OCI-LY3 (cell line): ENCODE measurements at regions not wholly inside any gene's neighbourhood (a gene's known extent, or its start where the extent isn't known, plus 50 kb on each side); places are given as distances from the start of the nearest gene placed in this dataset.

Experiments used
- EZH2phosphoT487 ChIP-seq: fragments of 200-600 bp; shearing (Covaris generic); IDR thresholded peaks from 2 replicates; pipeline ENCODE4 v1.6.1; 2018; ENCODE audit warnings: antibody characterized with exemption, mixed run types, low read depth
- TF ChIP-seq, protein P1 (sequence below): fragments of 200-600, 300-600 bp; sonication (generic); IDR thresholded peaks from 2 replicates; pipeline ENCODE4 v1.5.1; 2014; ENCODE audit warnings: antibody characterized with exemption, low read length, low read depth

DNA sequence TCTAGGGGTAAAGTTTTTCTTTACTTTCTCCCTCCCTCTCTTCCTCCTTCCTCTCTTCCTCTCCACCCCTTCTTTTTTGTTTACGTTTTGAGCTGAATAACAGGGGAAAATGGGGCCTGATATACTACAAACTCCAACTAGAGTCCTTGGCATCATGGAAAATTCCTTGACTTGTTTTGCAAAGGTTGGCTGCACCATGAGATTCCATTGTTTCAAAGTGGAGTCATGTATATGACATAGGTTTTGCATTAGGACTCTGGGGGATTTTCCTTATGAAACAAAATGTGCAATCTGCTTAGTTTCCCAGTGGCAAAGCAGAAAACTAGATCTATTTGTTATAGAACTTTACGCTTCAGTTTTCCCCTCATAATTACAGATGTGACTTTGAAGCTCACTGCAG lies 233.5 kb upstream of the PGRMC2 start:
- TF ChIP-seq, protein P1, sequence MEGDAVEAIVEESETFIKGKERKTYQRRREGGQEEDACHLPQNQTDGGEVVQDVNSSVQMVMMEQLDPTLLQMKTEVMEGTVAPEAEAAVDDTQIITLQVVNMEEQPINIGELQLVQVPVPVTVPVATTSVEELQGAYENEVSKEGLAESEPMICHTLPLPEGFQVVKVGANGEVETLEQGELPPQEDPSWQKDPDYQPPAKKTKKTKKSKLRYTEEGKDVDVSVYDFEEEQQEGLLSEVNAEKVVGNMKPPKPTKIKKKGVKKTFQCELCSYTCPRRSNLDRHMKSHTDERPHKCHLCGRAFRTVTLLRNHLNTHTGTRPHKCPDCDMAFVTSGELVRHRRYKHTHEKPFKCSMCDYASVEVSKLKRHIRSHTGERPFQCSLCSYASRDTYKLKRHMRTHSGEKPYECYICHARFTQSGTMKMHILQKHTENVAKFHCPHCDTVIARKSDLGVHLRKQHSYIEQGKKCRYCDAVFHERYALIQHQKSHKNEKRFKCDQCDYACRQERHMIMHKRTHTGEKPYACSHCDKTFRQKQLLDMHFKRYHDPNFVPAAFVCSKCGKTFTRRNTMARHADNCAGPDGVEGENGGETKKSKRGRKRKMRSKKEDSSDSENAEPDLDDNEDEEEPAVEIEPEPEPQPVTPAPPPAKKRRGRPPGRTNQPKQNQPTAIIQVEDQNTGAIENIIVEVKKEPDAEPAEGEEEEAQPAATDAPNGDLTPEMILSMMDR, result no peak
- TF ChIP-seq EZH2phosphoT487, result no peak
